ENCODE measurements at regions not wholly inside any gene's neighbourhood (a gene's known extent, or its start where the extent isn't known, plus 50 kb on each side); places are given as distances from the start of the nearest gene placed in this dataset.

- TF ChIP-seq EZH2 (IDR thresholded peaks at IDR 0.05; ENCODE audit: borderline replicate concordance, low read depth, low read length, severe bottlenecking): no peak
- no peak for TF ChIP-seq POLR2A (IDR thresholded peaks at IDR 0.05; ENCODE audit: low read depth, low read length)
- no peak for TF ChIP-seq CTCF (IDR thresholded peaks at IDR 0.05; ENCODE audit: extremely low read depth in 1 of 2, insufficient read depth in 1 of 2, low read depth in 1 of 2, low read length in 2 of 2)
- no peak for TF ChIP-seq JUN (IDR thresholded peaks at IDR 0.05; ENCODE audit: borderline replicate concordance, insufficient read depth, insufficient read length, low read depth)
Measured at GRCh38 chr21:27380303-27380702, 413.4 kb upstream of the ADAMTS5 start.
